GM12875 (cell line): ENCODE measurements at regions not wholly inside any gene's neighbourhood (a gene's known extent, or its start where the extent isn't known, plus 50 kb on each side); places are given as distances from the start of the nearest gene placed in this dataset.

Experiments used
- H3K4me3 ChIP-seq: one replicate; pipeline ENCODE4 v1.5.1; 2011; ENCODE audit warnings: low read depth, low read length, control low read depth
- CTCF ChIP-seq: IDR thresholded peaks from 2 replicates; pipeline ENCODE4 v1.5.1; 2011; ENCODE audit warnings: low read depth, mild to moderate bottlenecking, control low read depth, inconsistent platforms, low read length, moderate library complexity, borderline replicate concordance; ENCODE audit not compliant: insufficient read depth

GRCh38 chr13:58721273-58721672 lies 1089.7 kb downstream of the PCDH17 start:
- H3K4me3 ChIP-seq = no peak overlapping the region
- no peak for TF ChIP-seq CTCF

GRCh38 chr13:58728126-58728525 lies 1096.6 kb downstream of the PCDH17 start:
- TF ChIP-seq CTCF = no peak
- H3K4me3 ChIP-seq = no peak overlapping the region

GRCh38 chr13:58729361-58729760 lies 1097.8 kb downstream of the PCDH17 start:
- H3K4me3 ChIP-seq = no peak overlapping the region
- no peak for TF ChIP-seq CTCF

- TF ChIP-seq CTCF = no peak
- H3K4me3 ChIP-seq = no peak overlapping the region
Measured at GRCh38 chr13:58744686-58745085, 1113.1 kb downstream of the PCDH17 start.

- no peak overlapping the region for H3K4me3 ChIP-seq
- no peak for TF ChIP-seq CTCF
Measured at GRCh38 chr13:58767566-58767965, 1136.0 kb downstream of the PCDH17 start.

- no peak for TF ChIP-seq CTCF
- no peak overlapping the region for H3K4me3 ChIP-seq
Measured at GRCh38 chr13:58773280-58773859, 1141.8 kb downstream of the PCDH17 start.

- TF ChIP-seq CTCF = no peak
Measured at GRCh38 chr13:58782736-58783135, 1151.2 kb downstream of the PCDH17 start.

More at GRCh38 chr13:58782736-58783135, 1151.2 kb downstream of the PCDH17 start:
- H3K4me3 ChIP-seq = no peak overlapping the region
